Tibial nerve (tissue), 3 donors: ENCODE measurements at regions not wholly inside any gene's neighbourhood (a gene's known extent, or its start where the extent isn't known, plus 50 kb on each side); places are given as distances from the start of the nearest gene placed in this dataset.

ENCODE experiments used
- EP300 ChIP-seq, 2 donors: sonication (generic); formaldehyde crosslinking; IDR thresholded peaks; one replicate each; pipeline ENCODE4 v1.6.1; 2017; ENCODE audit warnings: antibody characterized with exemption in 2 of 2, mild to moderate bottlenecking in 1 of 2
- POLR2A ChIP-seq, 2 donors: fragments of 450-650 bp; IDR thresholded peaks; one replicate each; pipeline ENCODE4 v1.6.1; 2017; ENCODE audit warnings: antibody characterized with exemption in 2 of 2, mild to moderate bottlenecking in 2 of 2, moderate library complexity in 2 of 2

DNA sequence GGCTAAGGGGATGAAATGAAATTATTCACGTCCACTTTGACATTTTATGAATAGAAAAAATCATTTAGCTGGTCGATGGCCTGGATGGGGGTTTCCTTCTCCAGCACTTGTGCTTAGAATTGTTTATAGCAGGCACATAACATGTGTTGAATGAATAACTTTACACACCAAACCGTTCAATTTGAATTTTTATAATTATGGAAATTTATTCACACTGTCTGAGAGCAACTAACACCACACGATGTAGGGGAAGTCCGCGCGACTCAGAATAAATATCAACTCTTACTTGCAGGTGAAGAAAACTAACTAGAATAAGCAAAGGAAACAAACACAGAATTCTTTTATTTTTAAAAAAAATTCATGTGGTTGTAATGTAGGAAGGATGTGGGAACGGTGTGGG lies 81.3 kb downstream of the MINAR1 start:
- TF ChIP-seq EP300 (IDR thresholded peaks at IDR 0.05) (no peak), POLR2A (IDR thresholded peaks at IDR 0.05) (no peak)
